B cell (primary cell): ENCODE measurements at regions not wholly inside any gene's neighbourhood (a gene's known extent, or its start where the extent isn't known, plus 50 kb on each side); places are given as distances from the start of the nearest gene placed in this dataset.

Experiments used
- ATAC-seq: fragments of 200-7000 bp; cut with Tn5 transposase; one replicate; pipeline ENCODE4 v1.10.0; 2021; ENCODE audit warnings: low read depth, mild to moderate bottlenecking, moderate number of reproducible peaks, moderate library complexity
- CTCF ChIA-PET: fragments of 350-600 bp; sonication (Branson Sonifier 250); formaldehyde crosslinking; loops from one replicate; lab custom pipeline; 2021; ENCODE audit warnings: antibody characterized with exemption, inconsistent platforms; lab: Charles Lee
- POLR2A ChIA-PET: fragments of 350-600 bp; sonication (Branson Sonifier 250); formaldehyde crosslinking; loops from one replicate; lab custom pipeline; 2021; ENCODE audit warnings: antibody characterized with exemption; lab: Charles Lee
- DNase-seq: peaks from one replicate; pipeline ENCODE4 v3.0.0; 2013
- H2AFZ ChIP-seq: 2 replicates; pipeline ENCODE4 v1.6.1; 2012; ENCODE audit warnings: mild to moderate bottlenecking, low read depth, low read length; ENCODE audit not compliant: insufficient read depth, poor library complexity, severe bottlenecking
- H3K27ac ChIP-seq, 2 donors: 1 replicate in 1 of 2; 2 replicates in 1 of 2; pipeline ENCODE4 v1.5.1; 2012 to 2013; ENCODE audit warnings: low read length in 2 of 2, mild to moderate bottlenecking in 2 of 2, moderate library complexity in 1 of 2
- H3K27me3 ChIP-seq, 4 experiments: fragments of 200-600 bp in 1 of 4; sonication (generic) in 1 of 4; replicated peaks in 1 of 4; 1 replicate in 2 of 4; 2 replicates in 2 of 4; pipeline versions ENCODE4 v1.6.1 to v1.7.0; 2013 to 2016; ENCODE audit warnings: low read length in 3 of 4, mild to moderate bottlenecking in 2 of 4, mixed read lengths in 1 of 4, moderate library complexity in 1 of 4; ENCODE audit not compliant: insufficient read depth in 4 of 4, control insufficient read depth in 3 of 4; ENCODE audit errors: control extremely low read depth in 1 of 4
- H3K36me3 ChIP-seq, 2 experiments: replicated peaks in 1 of 2; 1 replicate in 1 of 2; 2 replicates in 1 of 2; pipeline versions ENCODE4 v1.6.1 to v1.7.1; 2013; ENCODE audit warnings: low read length in 1 of 2; ENCODE audit not compliant: insufficient read depth in 2 of 2, control insufficient read depth in 1 of 2; ENCODE audit errors: control extremely low read depth in 1 of 2, extremely low read depth in 1 of 2
- H3K4me1 ChIP-seq, 2 donors: fragments of 200-600 bp in 1 of 2; sonication (generic) in 1 of 2; 1 replicate in 1 of 2; 2 replicates in 1 of 2; pipeline versions ENCODE4 v1.5.1 to v1.6.1; 2013 to 2017; ENCODE audit warnings: low read length in 2 of 2; ENCODE audit not compliant: control insufficient read depth in 2 of 2, insufficient read depth in 2 of 2
- H3K4me2 ChIP-seq: replicated peaks from 2 replicates; pipeline ENCODE3; 2012; ENCODE audit warnings: mild to moderate bottlenecking, low read depth, low read length; ENCODE audit not compliant: poor library complexity, severe bottlenecking
- H3K4me3 ChIP-seq, 5 experiments: fragments of 200-600 bp in 1 of 5; sonication (generic) in 1 of 5; 1 replicate in 3 of 5; 2 replicates in 2 of 5; pipeline versions ENCODE4 v1.5.1 to v1.7.0; 2011 to 2016; ENCODE audit warnings: low read length in 4 of 5, mild to moderate bottlenecking in 4 of 5, low read depth in 2 of 5, control low read depth in 1 of 5, moderate library complexity in 1 of 5; ENCODE audit not compliant: insufficient read depth in 1 of 5; ENCODE audit errors: control extremely low read depth in 1 of 5, extremely low read depth in 1 of 5
- H3K79me2 ChIP-seq: fragments of 200-600 bp; sonication (generic); one replicate; pipeline ENCODE4 v1.6.0; 2016; ENCODE audit warnings: low read length; ENCODE audit not compliant: control insufficient read depth, insufficient read depth
- H3K9ac ChIP-seq: fragments of 200-600 bp; sonication (generic); 2 replicates; pipeline ENCODE4 v1.6.1; 2017; ENCODE audit warnings: mild to moderate bottlenecking, low read length, moderate library complexity
- H3K9me3 ChIP-seq, 3 donors: one replicate each; pipeline versions ENCODE4 v1.6.1 to v1.7.1; 2013; ENCODE audit warnings: low read length in 2 of 3; ENCODE audit not compliant: control insufficient read depth in 2 of 3, insufficient read depth in 1 of 3; ENCODE audit errors: control extremely low read depth in 1 of 3
- H4K20me1 ChIP-seq: 2 replicates; pipeline ENCODE4 v1.6.0; 2012; ENCODE audit warnings: mild to moderate bottlenecking, low read length; ENCODE audit not compliant: insufficient read depth, control insufficient read depth, poor library complexity, severe bottlenecking
- H3K27ac Mint-ChIP-seq: one replicate; pipeline ENCODE4 v1.8.0; 2021; ENCODE audit warnings: mixed read lengths
- H3K27me3 Mint-ChIP-seq: one replicate; pipeline ENCODE4 v1.8.0; 2021; ENCODE audit warnings: mixed read lengths
- H3K4me1 Mint-ChIP-seq: one replicate; pipeline ENCODE4 v1.8.0; 2021; ENCODE audit warnings: mixed read lengths
- H3K4me3 Mint-ChIP-seq: one replicate; pipeline ENCODE4 v1.8.0; 2021; ENCODE audit warnings: mixed read lengths
- H3K9me3 Mint-ChIP-seq: one replicate; pipeline ENCODE4 v1.8.0; 2022; ENCODE audit warnings: mixed read lengths; ENCODE audit not compliant: insufficient read depth
- CTCF ChIP-seq: fragments of 200-600 bp; IDR thresholded peaks from one replicate; pipeline ENCODE4 v1.8.0; 2022; ENCODE audit warnings: antibody characterized with exemption, mild to moderate bottlenecking
- EZH2 ChIP-seq: IDR thresholded peaks from 2 replicates; pipeline ENCODE4 v1.6.1; 2012; ENCODE audit warnings: borderline replicate concordance, low read depth, mild to moderate bottlenecking, moderate library complexity, low read length; ENCODE audit not compliant: insufficient read depth, poor library complexity, severe bottlenecking
- WGBS: methylation state at CpG from one replicate; pipeline ENCODE4 v1.1.5; 2013; ENCODE audit warnings: missing lambda C conversion rate; ENCODE audit not compliant: insufficient coverage; 5-methylcytosine and 5-hydroxymethylcytosine counted together
- intact Hi-C: fragments of 100-400 bp; cut with micrococcal nuclease; formaldehyde crosslinking; loops from one replicate; pipeline ENCODE4 v1.10.0; 2022

GRCh38 chr5:6110441-6111005 lies 267.8 kb downstream of the MED10 start:
- H3K27ac ChIP-seq: no peak overlapping the region
- ATAC-seq: no peak
- no peak for DNase-seq
- no peak for TF ChIP-seq EZH2
- no peak for TF ChIP-seq CTCF
- no peak overlapping the region for H3K9ac ChIP-seq
- peaks cover 0 to 5% (median 0%) of the 10 kb centered on the region in 3 donors for H3K9me3 ChIP-seq
- no peaks in the 10 kb centered on the region for H3K4me1 ChIP-seq
- H3K27me3 Mint-ChIP-seq: no peaks in the 10 kb centered on the region
- no peak overlapping the region for H3K4me3 ChIP-seq
- H3K9me3 Mint-ChIP-seq: no peaks in the 10 kb centered on the region
- H2AFZ ChIP-seq: no peak overlapping the region
- CTCF ChIA-PET: no interaction called here
- H3K4me1 Mint-ChIP-seq: no peaks in the 10 kb centered on the region
- no peak overlapping the region for H3K27ac Mint-ChIP-seq
- POLR2A ChIA-PET: no interaction called here
- no peaks in the 10 kb centered on the region for H3K79me2 ChIP-seq
- 97% methylated on average over 3 of the region's 8 CpGs for WGBS
- intact Hi-C loops: no loop called here
- H3K4me2 ChIP-seq: no peak overlapping the region
- no peaks in the 10 kb centered on the region for H3K27me3 ChIP-seq
- H3K4me3 Mint-ChIP-seq: no peak overlapping the region
- H4K20me1 ChIP-seq: no peaks in the 10 kb centered on the region
- no peaks in the 10 kb centered on the region for H3K36me3 ChIP-seq

GRCh38 chr5:6108981-6109825 lies 269.1 kb downstream of the MED10 start:
- WGBS: 87% methylated on average over 7 of the region's 11 CpGs
- Histone ChIP-seq H3K79me2 (no peaks in the 10 kb centered on the region), H3K27ac (no peak overlapping the region), H2AFZ (no peak overlapping the region), H3K9me3 (peaks cover 0 to 5% (median 0%) of the 10 kb centered on the region in 3 donors), H3K27me3 (no peaks in the 10 kb centered on the region), H4K20me1 (no peaks in the 10 kb centered on the region), H3K4me1 (no peaks in the 10 kb centered on the region), H3K9ac (no peak overlapping the region), H3K4me3 (no peak overlapping the region), H3K36me3 (no peaks in the 10 kb centered on the region), H3K4me2 (no peak overlapping the region)
- ATAC-seq: no peak
- no peak overlapping the region for H3K4me3 Mint-ChIP-seq
- POLR2A ChIA-PET: no interaction called here
- no peaks in the 10 kb centered on the region for H3K4me1 Mint-ChIP-seq
- no peaks in the 10 kb centered on the region for H3K9me3 Mint-ChIP-seq
- CTCF ChIA-PET: no interaction called here
- H3K27me3 Mint-ChIP-seq: no peaks in the 10 kb centered on the region
- DNase-seq: no peak
- intact Hi-C loops: no loop called here
- no peak overlapping the region for H3K27ac Mint-ChIP-seq
- TF ChIP-seq CTCF: no peak
- no peak for TF ChIP-seq EZH2
